RCC 7860 (cell line): ENCODE measurements at regions not wholly inside any gene's neighbourhood (a gene's known extent, or its start where the extent isn't known, plus 50 kb on each side); places are given as distances from the start of the nearest gene placed in this dataset.

ENCODE experiments used
- DNase-seq: peaks from one replicate; pipeline ENCODE4 v3.0.0-alpha.2; 2015; ENCODE audit warnings: low spot score
- FAIRE-seq: peaks from 2 replicates; lab custom pipeline; 2012; peaks lifted over from hg19 to GRCh38; lab: Jason Lieb, UNC

DNA sequence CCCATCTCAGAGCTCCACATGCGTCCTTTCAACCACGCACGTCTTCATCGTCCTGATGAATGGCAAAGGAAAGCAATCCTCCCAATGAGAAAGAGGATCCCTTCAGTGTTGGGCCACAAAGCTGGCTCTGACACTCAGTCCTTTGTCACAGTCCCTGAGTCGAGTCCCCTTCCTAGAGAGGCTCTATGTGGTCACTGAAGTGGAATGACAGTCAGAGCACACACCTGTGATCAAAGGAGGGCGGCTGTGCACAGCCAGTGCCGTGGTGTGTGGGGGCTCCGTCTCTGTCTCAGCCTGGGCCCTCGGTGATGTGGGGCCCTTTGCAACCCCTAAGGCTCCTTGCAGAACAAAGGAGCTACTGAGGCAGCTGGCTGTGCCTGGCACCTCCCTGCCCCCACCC, 157.3 kb upstream of the APCDD1 start:
- FAIRE-seq: no peak

GRCh38 chr18:10298346-10298745, 156.1 kb upstream of the APCDD1 start:
- FAIRE-seq (no peak), DNase-seq (no peak)

More for the DNA sequence above, 157.3 kb upstream of the APCDD1 start:
- DNase-seq: no peak

DNA sequence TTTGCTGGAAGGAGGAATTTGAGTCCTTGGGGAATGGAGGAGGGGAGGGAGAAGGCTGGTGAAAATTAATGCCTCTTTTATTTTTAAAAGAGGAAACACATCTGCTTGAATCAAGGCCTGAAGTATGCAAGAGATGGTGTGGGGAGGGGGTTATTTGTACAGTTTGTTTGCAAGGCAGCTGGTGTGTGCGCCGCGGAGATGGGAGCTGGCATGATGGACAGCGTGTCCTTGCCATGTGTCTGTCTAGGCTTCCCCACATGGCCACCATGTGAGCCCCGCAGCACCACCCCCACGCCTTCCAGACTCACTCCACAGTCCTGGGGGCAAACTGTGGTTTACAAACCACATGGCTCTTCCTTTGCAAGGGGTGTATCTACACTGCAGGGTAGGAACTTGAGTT, 154.8 kb upstream of the APCDD1 start:
- FAIRE-seq (no peak), DNase-seq (no peak)

GRCh38 chr18:10300739-10301138, 153.7 kb upstream of the APCDD1 start:
- FAIRE-seq: no peak

DNA sequence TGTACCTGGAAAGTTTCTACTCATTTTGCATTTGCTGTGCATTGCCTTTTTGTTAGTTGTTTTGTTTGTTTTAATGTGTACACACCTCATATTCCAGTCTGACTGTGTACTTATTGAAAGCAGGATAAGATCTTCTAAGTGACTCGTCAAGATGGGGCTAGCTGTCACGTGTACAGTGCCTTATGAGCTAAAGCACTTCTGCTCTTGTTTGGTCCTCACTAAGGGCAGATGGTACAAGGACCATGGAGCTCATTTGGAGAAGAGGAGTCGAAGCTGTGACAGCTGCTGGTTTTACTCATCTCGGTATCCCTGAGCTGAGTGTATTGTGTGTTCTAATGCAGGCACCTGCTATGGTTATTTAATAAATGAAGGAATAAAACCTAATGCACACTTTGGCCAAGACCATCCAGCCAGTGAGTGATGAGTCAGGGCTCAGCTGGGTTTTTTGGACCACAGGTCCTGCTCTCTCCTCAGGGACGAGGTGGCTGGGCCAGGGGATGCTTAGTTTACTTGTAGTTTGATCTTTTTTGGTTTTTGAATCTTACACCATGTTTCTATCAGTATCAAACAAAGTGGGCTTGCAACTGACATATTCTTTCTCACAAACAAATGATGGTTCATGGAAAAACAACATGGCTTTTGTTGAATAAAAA, 152.5 kb upstream of the APCDD1 start:
- no peak for FAIRE-seq
- DNase-seq: no peak

More at GRCh38 chr18:10300739-10301138, 153.7 kb upstream of the APCDD1 start:
- DNase-seq: no peak

DNA sequence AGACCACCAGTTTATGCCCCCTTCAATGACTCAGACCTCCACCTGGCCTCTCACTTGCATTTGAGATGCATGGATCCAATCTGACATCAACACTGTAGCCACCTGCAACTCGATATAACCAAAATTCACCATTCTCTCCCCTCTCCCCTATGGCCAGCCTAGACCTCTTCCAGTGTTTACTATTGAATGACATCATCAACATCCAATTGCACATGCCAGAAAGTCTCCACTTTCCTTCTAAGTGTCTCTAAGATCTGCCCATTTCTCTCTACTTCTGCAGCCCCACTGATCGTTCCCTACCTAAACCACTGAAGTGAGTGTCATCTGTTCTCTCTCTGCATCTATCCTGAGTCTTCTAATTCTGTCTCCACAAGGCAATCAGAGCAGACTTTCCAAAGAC, 151.3 kb upstream of the APCDD1 start:
- FAIRE-seq: no peak
- no peak for DNase-seq

DNA sequence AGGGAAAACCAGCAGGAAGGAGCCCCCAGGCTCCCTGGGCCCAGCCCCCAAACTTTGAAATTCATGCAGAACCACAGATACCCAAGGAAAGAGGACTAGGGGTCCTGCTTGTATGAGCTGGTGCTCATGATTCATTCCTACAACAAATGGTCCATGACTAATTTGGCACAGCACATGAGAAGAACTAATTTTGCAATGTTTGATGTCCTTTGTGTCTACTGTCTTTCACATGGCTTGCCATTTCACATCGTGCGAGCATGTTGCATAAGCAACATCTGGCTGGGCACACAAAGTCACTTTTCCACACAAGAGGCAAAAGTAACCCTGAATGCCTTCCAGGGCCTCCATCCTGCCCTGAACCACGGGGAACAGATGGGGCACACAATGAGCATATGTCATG, 149.6 kb upstream of the APCDD1 start:
- no peak for FAIRE-seq
- DNase-seq: no peak

GRCh38 chr18:10306779-10307178, 147.7 kb upstream of the APCDD1 start:
- no peak for DNase-seq
- FAIRE-seq: no peak

DNA sequence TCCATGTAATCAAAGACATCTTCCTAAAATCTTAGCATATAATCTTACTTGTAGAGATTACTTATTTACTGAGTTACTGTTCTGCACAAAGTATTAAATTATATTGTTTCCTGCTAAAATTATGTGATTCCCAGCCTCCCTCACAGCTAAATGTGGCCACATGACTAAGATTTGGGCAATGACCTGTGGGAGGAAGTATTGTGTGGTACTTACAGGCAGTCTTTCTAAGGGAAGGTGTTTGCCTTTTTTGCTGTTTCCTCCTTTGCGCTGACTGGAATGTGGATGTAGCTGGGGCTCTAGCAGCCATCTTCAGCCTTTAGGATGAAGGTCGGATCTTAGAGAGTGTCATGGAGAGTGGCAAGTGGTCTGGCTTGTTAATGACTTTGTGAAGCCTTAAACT, 146.3 kb upstream of the APCDD1 start:
- FAIRE-seq (no peak), DNase-seq (no peak)

GRCh38 chr18:10310626-10311025, 143.8 kb upstream of the APCDD1 start:
- FAIRE-seq: no peak

DNA sequence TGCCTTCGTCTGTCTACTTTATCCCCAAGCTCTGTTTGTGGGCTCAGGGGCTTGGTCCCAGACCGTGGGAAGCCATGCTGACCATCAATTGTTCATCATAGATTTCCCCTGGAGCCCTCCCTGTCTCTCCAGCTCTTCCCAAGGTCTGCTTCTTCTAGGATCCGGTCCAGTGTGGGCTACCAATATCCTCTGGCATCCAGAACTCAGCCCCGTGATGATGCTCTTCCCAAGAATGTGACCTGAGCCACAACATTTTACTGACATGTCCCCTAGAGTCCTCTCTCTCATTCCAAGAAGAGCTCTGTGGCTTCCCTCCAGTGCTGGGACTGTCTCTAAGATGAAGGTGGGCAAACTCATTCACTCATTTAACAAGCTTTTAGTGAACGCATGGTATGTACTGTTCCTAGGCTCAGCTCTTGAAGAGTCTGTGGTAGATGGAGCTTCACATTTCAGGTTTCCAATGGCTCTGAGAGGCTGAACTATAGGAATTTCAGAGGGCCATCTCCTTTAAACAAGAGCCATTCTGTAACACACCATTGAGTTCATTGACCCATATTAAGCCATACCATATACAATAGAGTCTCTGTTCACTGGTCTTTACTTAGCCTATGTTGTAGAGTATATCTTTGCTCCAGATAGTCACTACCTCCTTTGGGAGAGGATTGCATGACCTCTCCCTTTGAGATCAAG, 142.0 kb upstream of the APCDD1 start:
- FAIRE-seq: no peak

More at GRCh38 chr18:10310626-10311025, 143.8 kb upstream of the APCDD1 start:
- DNase-seq: no peak

DNA sequence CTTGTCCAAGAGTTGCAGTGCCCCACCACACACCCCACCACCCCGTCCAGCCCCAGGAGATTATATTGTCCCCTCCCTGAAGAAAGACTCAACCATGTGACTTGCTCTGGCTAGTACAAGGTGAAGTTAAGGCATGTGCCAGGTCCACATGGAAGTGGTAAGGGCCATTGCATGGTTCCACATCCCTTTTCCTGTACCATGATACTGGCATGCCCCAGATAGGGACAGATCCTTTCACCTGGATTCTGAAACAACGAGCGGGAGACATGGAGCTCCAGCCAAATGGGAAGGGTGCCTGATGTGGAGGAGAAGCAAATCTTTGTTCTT, 141.5 kb upstream of the APCDD1 start:
- DNase-seq (no peak), FAIRE-seq (no peak)

More for the DNA sequence above, 142.0 kb upstream of the APCDD1 start:
- DNase-seq: no peak

DNA sequence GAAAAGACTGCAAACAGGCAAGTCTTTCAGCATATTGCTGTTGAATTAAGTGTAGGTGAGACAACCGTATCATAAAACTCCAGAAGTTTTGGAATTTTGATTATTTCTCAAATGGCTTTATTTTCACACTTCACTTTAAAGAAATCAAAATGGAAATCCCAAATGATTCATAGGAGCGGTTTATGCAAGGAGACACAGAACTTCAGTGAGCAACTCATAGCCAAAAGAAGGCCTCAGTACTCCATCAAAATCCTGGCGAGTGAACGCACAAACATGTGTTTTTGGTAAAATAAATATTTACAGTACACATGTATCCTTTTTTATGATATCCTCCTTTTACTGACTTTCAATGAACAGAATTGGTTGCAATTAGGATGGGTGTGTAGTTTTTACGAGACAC, 140.4 kb upstream of the APCDD1 start:
- FAIRE-seq: no peak
- DNase-seq: no peak

DNA sequence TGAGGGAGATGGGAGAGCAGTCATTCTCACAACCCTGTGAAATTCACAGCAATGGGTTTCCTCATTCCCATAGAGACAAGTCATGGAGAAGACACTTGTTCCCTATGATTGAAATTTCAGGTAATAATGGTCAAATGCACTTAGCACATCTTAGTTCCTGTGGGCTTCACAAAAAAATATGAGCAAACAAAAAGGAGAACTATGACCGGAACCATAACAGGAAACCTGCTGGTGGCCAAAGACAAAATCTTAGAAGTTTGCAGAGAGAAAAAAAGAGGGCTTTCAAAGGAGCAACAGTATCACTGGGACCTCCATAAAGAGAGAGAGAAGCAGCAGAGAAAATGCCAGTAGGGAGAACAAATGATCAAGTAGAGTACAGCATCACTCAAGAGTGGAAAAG, 138.9 kb upstream of the APCDD1 start:
- DNase-seq: no peak
- FAIRE-seq: no peak

GRCh38 chr18:10316778-10317177, 137.7 kb upstream of the APCDD1 start:
- FAIRE-seq: no peak
- no peak for DNase-seq

GRCh38 chr18:10317864-10318690, 136.4 kb upstream of the APCDD1 start:
- DNase-seq (no peak), FAIRE-seq (no peak)

DNA sequence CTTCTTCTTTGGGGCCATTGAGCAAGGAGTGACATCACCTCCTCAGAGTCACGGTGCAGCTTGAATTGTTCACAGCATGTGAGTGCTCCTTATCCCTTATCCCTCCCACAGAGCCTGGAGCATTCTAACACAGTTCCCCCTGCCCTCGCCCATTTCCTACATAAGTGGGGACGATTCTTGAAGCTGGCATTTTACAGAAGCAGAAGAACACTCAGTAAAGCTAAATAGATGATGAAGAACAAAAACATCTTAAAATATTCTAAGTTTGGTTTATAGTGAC, 135.8 kb upstream of the APCDD1 start:
- no peak for DNase-seq
- no peak for FAIRE-seq

DNA sequence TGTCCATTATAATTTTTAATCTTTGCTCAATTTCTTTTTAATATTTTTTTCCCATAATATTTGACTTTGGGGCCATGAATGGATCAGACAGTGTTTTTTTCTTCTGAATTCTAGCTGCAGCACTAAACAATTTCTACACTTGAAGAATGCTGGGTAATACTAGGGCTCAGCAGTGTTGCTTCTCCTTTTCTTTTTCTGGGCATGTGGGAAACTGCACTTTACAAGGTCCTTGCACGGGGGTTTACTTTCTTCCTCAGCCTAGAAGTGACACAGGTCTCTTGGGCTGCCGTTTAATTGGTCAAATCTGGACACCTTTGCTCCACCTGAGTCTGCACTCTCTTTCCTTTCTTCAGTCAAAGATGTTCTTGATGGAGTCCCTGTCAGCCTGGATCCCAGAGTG, 135.4 kb upstream of the APCDD1 start:
- no peak for FAIRE-seq
- DNase-seq: no peak

- FAIRE-seq: no peak
These were observed 134.4 kb upstream of the APCDD1 start for GRCh38 chr18:10319914-10320600.

DNA sequence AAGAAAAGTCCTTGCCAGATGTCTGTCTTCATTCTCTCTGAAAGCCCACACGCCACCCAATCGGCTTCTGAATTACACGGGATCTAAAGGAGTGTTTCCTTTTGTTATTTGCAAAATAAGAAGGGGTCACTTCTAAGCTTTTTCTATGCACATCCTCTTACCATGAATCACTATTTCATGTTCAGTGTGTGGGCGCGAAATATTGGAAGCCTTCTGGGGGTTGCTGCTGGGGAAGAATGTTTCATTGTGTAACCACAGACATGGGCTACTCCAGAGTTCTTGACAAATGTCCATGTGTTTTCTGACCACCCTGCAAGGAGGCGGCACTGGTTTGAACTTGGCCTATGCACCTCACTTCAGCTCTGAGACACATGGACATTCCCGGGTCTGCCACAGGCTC, 133.6 kb upstream of the APCDD1 start:
- FAIRE-seq (no peak), DNase-seq (no peak)

More at GRCh38 chr18:10319914-10320600, 134.4 kb upstream of the APCDD1 start:
- DNase-seq: no peak

GRCh38 chr18:10321576-10321975, 132.9 kb upstream of the APCDD1 start:
- FAIRE-seq (no peak), DNase-seq (no peak)

GRCh38 chr18:10322004-10322403, 132.4 kb upstream of the APCDD1 start:
- FAIRE-seq: no peak
- DNase-seq: no peak
